ENCODE measurements at regions not wholly inside any gene's neighbourhood (a gene's known extent, or its start where the extent isn't known, plus 50 kb on each side); places are given as distances from the start of the nearest gene placed in this dataset.

DNA sequence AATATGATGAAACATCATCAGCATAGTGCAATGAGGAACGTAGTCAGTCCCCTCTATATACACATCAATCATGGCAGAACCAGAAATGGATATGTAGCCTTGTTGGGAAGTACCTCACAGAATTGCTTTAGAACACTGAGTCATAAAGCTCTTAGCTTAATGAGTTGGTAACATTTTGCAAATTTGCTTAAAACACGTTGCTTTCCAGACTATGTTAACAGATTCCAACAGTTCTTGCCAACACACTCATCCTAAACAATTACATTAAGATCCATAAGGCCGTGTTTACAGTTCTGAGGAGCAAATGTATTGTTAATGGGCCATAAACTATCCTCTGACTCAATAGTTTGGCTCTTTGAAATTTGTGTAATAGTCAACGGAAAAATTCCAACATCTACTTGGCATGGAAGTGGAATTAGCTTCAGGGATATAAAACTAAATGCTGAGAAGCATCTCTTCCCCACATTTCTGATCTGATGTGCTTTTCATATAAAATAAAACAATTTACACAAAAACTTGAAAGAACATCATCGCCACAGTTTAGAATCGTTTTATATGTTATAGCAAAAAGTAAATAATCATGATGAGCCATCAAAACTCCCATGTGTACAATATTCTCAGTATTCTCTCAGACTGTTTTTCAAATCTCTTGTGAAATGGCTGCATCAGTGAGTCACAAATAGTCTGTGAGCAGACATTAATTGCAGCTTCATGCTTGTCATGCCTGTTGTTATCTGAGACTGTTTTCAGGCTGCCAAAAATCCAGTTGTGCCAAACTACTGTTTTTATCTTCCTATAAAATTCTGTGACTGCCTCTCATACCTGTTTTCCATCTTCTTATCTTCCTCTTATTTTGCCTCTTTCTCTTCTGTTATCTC lies 291.9 kb downstream of the COX7C start (continued):
- TF ChIP-seq, protein P1, sequence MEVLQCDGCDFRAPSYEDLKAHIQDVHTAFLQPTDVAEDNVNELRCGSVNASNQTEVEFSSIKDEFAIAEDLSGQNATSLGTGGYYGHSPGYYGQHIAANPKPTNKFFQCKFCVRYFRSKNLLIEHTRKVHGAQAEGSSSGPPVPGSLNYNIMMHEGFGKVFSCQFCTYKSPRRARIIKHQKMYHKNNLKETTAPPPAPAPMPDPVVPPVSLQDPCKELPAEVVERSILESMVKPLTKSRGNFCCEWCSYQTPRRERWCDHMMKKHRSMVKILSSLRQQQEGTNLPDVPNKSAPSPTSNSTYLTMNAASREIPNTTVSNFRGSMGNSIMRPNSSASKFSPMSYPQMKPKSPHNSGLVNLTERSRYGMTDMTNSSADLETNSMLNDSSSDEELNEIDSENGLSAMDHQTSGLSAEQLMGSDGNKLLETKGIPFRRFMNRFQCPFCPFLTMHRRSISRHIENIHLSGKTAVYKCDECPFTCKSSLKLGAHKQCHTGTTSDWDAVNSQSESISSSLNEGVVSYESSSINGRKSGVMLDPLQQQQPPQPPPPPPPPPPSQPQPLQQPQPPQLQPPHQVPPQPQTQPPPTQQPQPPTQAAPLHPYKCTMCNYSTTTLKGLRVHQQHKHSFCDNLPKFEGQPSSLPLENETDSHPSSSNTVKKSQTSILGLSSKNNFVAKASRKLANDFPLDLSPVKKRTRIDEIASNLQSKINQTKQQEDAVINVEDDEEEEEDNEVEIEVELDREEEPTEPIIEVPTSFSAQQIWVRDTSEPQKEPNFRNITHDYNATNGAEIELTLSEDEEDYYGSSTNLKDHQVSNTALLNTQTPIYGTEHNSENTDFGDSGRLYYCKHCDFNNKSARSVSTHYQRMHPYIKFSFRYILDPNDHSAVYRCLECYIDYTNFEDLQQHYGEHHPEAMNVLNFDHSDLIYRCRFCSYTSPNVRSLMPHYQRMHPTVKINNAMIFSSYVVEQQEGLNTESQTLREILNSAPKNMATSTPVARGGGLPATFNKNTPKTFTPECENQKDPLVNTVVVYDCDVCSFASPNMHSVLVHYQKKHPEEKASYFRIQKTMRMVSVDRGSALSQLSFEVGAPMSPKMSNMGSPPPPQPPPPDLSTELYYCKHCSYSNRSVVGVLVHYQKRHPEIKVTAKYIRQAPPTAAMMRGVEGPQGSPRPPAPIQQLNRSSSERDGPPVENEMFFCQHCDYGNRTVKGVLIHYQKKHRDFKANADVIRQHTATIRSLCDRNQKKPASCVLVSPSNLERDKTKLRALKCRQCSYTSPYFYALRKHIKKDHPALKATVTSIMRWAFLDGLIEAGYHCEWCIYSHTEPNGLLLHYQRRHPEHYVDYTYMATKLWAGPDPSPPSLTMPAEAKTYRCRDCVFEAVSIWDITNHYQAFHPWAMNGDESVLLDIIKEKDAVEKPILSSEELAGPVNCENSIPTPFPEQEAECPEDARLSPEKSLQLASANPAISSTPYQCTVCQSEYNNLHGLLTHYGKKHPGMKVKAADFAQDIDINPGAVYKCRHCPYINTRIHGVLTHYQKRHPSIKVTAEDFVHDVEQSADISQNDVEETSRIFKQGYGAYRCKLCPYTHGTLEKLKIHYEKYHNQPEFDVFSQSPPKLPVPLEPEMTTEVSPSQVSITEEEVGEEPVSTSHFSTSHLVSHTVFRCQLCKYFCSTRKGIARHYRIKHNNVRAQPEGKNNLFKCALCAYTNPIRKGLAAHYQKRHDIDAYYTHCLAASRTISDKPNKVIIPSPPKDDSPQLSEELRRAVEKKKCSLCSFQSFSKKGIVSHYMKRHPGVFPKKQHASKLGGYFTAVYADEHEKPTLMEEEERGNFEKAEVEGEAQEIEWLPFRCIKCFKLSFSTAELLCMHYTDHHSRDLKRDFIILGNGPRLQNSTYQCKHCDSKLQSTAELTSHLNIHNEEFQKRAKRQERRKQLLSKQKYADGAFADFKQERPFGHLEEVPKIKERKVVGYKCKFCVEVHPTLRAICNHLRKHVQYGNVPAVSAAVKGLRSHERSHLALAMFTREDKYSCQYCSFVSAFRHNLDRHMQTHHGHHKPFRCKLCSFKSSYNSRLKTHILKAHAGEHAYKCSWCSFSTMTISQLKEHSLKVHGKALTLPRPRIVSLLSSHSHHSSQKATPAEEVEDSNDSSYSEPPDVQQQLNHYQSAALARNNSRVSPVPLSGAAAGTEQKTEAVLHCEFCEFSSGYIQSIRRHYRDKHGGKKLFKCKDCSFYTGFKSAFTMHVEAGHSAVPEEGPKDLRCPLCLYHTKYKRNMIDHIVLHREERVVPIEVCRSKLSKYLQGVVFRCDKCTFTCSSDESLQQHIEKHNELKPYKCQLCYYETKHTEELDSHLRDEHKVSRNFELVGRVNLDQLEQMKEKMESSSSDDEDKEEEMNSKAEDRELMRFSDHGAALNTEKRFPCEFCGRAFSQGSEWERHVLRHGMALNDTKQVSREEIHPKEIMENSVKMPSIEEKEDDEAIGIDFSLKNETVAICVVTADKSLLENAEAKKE (CRISPR knock-in tag; IDR thresholded peaks at IDR 0.05) = no peak

DNA sequence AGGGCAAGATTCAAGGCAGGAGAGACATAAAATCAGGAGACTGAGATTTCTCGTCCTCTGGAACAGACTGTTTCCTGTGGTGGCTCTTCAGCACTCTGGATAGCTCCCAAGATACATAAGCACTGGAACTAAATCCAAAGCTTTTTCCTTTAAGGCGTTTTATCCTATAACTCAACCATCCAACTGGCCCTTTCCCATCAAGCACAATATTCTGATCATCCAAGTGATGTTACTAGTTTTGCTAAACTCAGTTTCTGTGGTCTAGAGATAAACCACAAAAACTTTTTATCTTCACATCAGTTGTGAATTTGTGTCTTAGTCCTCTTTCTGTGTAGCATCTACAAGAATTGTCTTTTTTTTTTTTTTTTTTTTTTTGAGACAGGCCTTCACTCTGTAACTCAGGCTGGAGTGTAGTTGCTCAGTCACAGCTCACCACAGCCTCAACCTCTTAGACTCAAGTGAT lies 299.4 kb downstream of the COX7C start:
- H3K9me3 Mint-ChIP-seq = no peaks in the 10 kb centered on the region
- H3K36me3 ChIP-seq (ENCODE audit: insufficient read depth) = no peaks in the 10 kb centered on the region
- H3K9me2 ChIP-seq (ENCODE audit: insufficient read depth) = no peaks in the 10 kb centered on the region
- peak; percentile 44; the same call in 2 of the 3 replicates for ATAC-seq
- no peak overlapping the region for H3K4me3 Mint-ChIP-seq
- no peaks in the 10 kb centered on the region for H3K79me2 ChIP-seq (replicated peaks; ENCODE audit: insufficient read depth)
- H4K20me1 ChIP-seq (replicated peaks; ENCODE audit: insufficient read depth) = no peaks in the 10 kb centered on the region
- H3K4me1 Mint-ChIP-seq = no peaks in the 10 kb centered on the region
- no peak overlapping the region for H3K27ac Mint-ChIP-seq
- H3K4me2 ChIP-seq = no peak overlapping the region
- H3K27me3 ChIP-seq (ENCODE audit: insufficient read depth) = no peaks in the 10 kb centered on the region
- 0 out of 2 replicates have a peak, but pooled peaks cover 3% of the 10 kb centered on the region for H3F3A ChIP-seq (replicated peaks; ENCODE audit: low read depth)
- peak; percentile 81 for DNase-seq (ENCODE audit: low spot score)
- H3K27me3 Mint-ChIP-seq (ENCODE audit: insufficient read depth, low read depth, poor library complexity) = no peaks in the 10 kb centered on the region
- no peak overlapping the region for H3K4me3 ChIP-seq
- no peaks in the 10 kb centered on the region for H3K36me3 Mint-ChIP-seq (ENCODE audit: low read depth)
- no peak overlapping the region for H3K27ac ChIP-seq (ENCODE audit: low read depth)
- H2AFZ ChIP-seq = no peak overlapping the region
- no peaks in the 10 kb centered on the region for H3K4me1 ChIP-seq (ENCODE audit: insufficient read depth)
- TF ChIP-seq, protein P2, sequence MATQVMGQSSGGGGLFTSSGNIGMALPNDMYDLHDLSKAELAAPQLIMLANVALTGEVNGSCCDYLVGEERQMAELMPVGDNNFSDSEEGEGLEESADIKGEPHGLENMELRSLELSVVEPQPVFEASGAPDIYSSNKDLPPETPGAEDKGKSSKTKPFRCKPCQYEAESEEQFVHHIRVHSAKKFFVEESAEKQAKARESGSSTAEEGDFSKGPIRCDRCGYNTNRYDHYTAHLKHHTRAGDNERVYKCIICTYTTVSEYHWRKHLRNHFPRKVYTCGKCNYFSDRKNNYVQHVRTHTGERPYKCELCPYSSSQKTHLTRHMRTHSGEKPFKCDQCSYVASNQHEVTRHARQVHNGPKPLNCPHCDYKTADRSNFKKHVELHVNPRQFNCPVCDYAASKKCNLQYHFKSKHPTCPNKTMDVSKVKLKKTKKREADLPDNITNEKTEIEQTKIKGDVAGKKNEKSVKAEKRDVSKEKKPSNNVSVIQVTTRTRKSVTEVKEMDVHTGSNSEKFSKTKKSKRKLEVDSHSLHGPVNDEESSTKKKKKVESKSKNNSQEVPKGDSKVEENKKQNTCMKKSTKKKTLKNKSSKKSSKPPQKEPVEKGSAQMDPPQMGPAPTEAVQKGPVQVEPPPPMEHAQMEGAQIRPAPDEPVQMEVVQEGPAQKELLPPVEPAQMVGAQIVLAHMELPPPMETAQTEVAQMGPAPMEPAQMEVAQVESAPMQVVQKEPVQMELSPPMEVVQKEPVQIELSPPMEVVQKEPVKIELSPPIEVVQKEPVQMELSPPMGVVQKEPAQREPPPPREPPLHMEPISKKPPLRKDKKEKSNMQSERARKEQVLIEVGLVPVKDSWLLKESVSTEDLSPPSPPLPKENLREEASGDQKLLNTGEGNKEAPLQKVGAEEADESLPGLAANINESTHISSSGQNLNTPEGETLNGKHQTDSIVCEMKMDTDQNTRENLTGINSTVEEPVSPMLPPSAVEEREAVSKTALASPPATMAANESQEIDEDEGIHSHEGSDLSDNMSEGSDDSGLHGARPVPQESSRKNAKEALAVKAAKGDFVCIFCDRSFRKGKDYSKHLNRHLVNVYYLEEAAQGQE (IDR thresholded peaks at IDR 0.05; ENCODE audit: unreplicated experiment) = peak; percentile 92
- TF ChIP-seq JUNB (IDR thresholded peaks at IDR 0.05; ENCODE audit: unreplicated experiment) = no peak
- no peak for TF ChIP-seq ZNF114 (CRISPR knock-in tag; IDR thresholded peaks at IDR 0.05)
- 0 out of 2 replicates have a peak, but pooled peaks have one; percentile 15 for TF ChIP-seq ZNF331 (CRISPR knock-in tag; IDR thresholded peaks at IDR 0.05; ENCODE audit: low read depth)
- TF ChIP-seq, protein P3, sequence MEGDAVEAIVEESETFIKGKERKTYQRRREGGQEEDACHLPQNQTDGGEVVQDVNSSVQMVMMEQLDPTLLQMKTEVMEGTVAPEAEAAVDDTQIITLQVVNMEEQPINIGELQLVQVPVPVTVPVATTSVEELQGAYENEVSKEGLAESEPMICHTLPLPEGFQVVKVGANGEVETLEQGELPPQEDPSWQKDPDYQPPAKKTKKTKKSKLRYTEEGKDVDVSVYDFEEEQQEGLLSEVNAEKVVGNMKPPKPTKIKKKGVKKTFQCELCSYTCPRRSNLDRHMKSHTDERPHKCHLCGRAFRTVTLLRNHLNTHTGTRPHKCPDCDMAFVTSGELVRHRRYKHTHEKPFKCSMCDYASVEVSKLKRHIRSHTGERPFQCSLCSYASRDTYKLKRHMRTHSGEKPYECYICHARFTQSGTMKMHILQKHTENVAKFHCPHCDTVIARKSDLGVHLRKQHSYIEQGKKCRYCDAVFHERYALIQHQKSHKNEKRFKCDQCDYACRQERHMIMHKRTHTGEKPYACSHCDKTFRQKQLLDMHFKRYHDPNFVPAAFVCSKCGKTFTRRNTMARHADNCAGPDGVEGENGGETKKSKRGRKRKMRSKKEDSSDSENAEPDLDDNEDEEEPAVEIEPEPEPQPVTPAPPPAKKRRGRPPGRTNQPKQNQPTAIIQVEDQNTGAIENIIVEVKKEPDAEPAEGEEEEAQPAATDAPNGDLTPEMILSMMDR (conservative IDR thresholded peaks at IDR 0.05; ENCODE audit: low read depth in 2 of 2) = no peak
- TF ChIP-seq POLR2AphosphoS5 (IDR thresholded peaks at IDR 0.05; ENCODE audit: low read depth) = no peak
- no peak for TF ChIP-seq EZH2phosphoT487 (IDR thresholded peaks at IDR 0.05; ENCODE audit: unreplicated experiment)
- TF ChIP-seq CREB1 (CRISPR knock-in tag; IDR thresholded peaks at IDR 0.05; ENCODE audit: low read depth) = no peak
- TF ChIP-seq EZH2 (IDR thresholded peaks at IDR 0.05; ENCODE audit: low read depth, unreplicated experiment) = no peak
- no peak for TF ChIP-seq STAT1 (IDR thresholded peaks at IDR 0.05; ENCODE audit: unreplicated experiment)

Data from GM23338 (cell line).